MG63 (cell line): ENCODE measurements at regions not wholly inside any gene's neighbourhood (a gene's known extent, or its start where the extent isn't known, plus 50 kb on each side); places are given as distances from the start of the nearest gene placed in this dataset.

Experiments used
- DNase-seq: peaks from one replicate; pipeline ENCODE4 v3.0.0-alpha.2; 2020
- H3K27me3 ChIP-seq: fragments of 250-450 bp; sonication (Bioruptor Pico); 2 replicates; pipeline ENCODE4 v1.5.1; 2020; ENCODE audit warnings: mild to moderate bottlenecking, moderate library complexity
- H3K36me3 ChIP-seq: fragments of 250-450 bp; sonication (Bioruptor Pico); 2 replicates; pipeline ENCODE4 v1.5.1; 2020; ENCODE audit warnings: mild to moderate bottlenecking, moderate library complexity
- H3K4me3 ChIP-seq: fragments of 250-450 bp; sonication (Bioruptor Pico); 2 replicates; pipeline ENCODE4 v1.5.1; 2020; ENCODE audit warnings: mild to moderate bottlenecking, moderate library complexity
- H3K9me3 ChIP-seq: fragments of 250-450 bp; sonication (Bioruptor Pico); 2 replicates; pipeline ENCODE4 v1.5.1; 2020; ENCODE audit warnings: mild to moderate bottlenecking, moderate library complexity

GRCh38 chr10:59508296-59508695 lies 145.9 kb upstream of the FAM13C start:
- no peaks in the 10 kb centered on the region for H3K27me3 ChIP-seq
- peak; percentile 86 for DNase-seq
- H3K9me3 ChIP-seq, result peaks cover 8% of the 10 kb centered on the region
- no peak overlapping the region for H3K4me3 ChIP-seq
- no peaks in the 10 kb centered on the region for H3K36me3 ChIP-seq

- H3K4me3 ChIP-seq, result no peak overlapping the region
- no peaks in the 10 kb centered on the region for H3K36me3 ChIP-seq
- DNase-seq, result no peak
- no peaks in the 10 kb centered on the region for H3K27me3 ChIP-seq
- H3K9me3 ChIP-seq, result peaks cover 8% of the 10 kb centered on the region
These were observed 143.6 kb upstream of the FAM13C start for GRCh38 chr10:59505926-59506325.

GRCh38 chr10:59499460-59499859 lies 137.1 kb upstream of the FAM13C start:
- peaks cover 3% of the 10 kb centered on the region; the same call in 1 of the 2 replicates for H3K9me3 ChIP-seq
- H3K36me3 ChIP-seq, result no peaks in the 10 kb centered on the region
- no peak for DNase-seq
- no peaks in the 10 kb centered on the region for H3K27me3 ChIP-seq
- no peak overlapping the region for H3K4me3 ChIP-seq

DNA sequence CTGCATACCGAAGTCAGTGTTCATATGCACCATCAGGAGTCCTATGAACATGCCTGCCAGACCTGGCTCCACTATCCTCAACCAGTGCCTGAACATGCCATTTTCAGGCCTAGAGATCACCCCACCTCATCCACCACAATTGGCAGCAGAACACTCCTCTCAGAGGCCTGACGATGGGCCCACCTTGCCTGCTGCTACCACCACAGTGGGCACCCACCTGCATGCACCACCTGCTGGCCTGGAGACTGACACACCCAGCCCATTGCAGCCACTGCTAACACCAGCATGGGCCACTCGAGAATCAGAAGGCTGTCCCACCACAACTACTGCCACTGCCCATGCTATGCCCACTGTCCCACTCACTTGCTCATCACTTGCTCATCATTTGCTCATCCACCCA lies 130.7 kb upstream of the FAM13C start:
- no peak for DNase-seq
- no peaks in the 10 kb centered on the region for H3K27me3 ChIP-seq
- no peak overlapping the region for H3K4me3 ChIP-seq
- H3K36me3 ChIP-seq, result no peaks in the 10 kb centered on the region
- H3K9me3 ChIP-seq, result peaks cover 7% of the 10 kb centered on the region; the same call in 1 of the 2 replicates

DNA sequence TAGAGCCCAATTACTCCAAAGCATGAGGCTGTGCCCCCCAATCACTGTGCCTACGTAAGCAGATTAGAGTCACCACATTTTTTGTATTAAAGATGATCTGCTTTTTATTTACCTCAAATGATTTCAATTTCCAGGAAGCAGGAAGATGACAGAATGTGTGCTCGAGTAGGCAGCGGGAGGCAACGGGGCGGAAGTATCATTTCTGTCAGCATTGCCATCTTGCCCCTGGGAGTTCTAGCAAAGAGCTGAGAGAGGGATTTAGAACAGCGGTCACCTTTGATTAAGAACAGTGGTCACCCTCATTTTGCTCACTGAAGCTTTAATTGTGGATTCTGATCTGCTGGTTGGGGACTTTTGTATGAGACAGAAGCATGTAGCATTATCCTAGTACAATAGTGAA lies 117.1 kb upstream of the FAM13C start:
- no peaks in the 10 kb centered on the region for H3K27me3 ChIP-seq
- H3K9me3 ChIP-seq, result no peaks in the 10 kb centered on the region
- H3K36me3 ChIP-seq, result no peaks in the 10 kb centered on the region
- no peak for DNase-seq
- H3K4me3 ChIP-seq, result no peak overlapping the region

DNA sequence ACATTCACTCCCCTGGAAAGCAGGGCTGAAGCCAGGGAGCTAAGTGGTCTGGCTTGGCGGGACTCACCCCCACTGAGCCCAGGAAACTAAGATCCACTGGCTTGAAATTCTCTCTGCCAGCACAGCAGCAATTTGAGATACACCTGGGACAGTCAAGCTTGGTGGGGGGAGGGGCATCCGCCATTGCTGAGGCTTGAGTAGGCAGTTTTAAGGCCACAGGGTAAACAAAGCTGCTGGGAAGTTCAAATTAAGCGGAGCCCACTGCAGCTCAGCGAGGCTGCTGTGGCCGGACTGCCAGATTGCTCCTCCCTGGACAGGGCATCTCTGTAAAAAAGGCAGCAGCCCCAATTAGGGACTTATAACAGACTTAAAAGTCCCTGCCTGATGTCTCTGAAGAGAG lies 108.2 kb upstream of the FAM13C start:
- no peaks in the 10 kb centered on the region for H3K36me3 ChIP-seq
- no peaks in the 10 kb centered on the region for H3K27me3 ChIP-seq
- DNase-seq, result no peak
- no peaks in the 10 kb centered on the region; the same call in 1 of the 2 replicates for H3K9me3 ChIP-seq
- H3K4me3 ChIP-seq, result no peak overlapping the region

- Histone ChIP-seq H3K27me3 (no peaks in the 10 kb centered on the region), H3K4me3 (no peak overlapping the region), H3K9me3 (no peaks in the 10 kb centered on the region; the same call in 1 of the 2 replicates), H3K36me3 (no peaks in the 10 kb centered on the region)
- DNase-seq, result no peak
These were observed 102.7 kb upstream of the FAM13C start for GRCh38 chr10:59465088-59465487.

DNA sequence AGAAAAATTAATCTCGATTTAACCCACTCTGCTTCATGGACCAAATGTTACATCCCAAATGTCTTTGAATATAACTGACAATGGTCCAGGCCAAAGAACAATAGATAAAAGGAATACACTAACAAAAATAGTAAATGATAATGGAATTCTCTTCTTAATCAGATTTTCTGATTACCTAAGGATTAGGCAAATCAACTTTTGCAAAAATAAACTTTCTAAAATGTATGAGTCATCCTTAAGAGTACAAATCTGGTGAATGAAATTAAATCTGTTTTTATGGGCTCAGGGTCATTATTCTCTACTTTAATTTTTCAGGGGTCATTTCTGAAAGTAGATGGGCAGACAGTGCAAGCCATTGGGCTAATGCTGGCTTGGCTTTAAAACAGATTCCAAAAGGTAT lies 102.1 kb upstream of the FAM13C start:
- Histone ChIP-seq H3K27me3 (no peaks in the 10 kb centered on the region), H3K9me3 (no peaks in the 10 kb centered on the region; the same call in 1 of the 2 replicates), H3K4me3 (no peak overlapping the region), H3K36me3 (no peaks in the 10 kb centered on the region)
- no peak for DNase-seq

GRCh38 chr10:59463909-59464308 lies 101.6 kb upstream of the FAM13C start:
- no peaks in the 10 kb centered on the region for H3K36me3 ChIP-seq
- no peak for DNase-seq
- H3K9me3 ChIP-seq, result no peaks in the 10 kb centered on the region; the same call in 1 of the 2 replicates
- no peaks in the 10 kb centered on the region for H3K27me3 ChIP-seq
- no peak overlapping the region for H3K4me3 ChIP-seq

DNA sequence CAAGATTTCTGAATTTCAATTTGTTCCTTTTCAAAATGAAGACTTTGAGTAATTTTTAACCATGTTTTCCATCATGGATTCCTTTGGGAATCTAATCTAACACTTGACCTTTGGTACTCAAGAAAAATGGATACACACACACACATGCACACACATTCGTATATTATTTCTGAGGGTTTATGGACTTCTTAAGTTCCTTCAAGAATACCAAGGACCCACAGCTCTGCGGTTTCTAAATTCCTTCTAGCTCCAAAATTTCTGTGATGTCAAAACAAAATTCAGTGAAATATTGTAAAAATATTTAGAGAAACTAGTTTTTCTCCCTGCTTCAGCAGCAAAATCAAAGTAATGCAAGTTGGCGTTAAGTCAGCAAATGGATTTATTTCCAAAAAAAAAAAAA lies 98.3 kb upstream of the FAM13C start:
- no peaks in the 10 kb centered on the region for H3K9me3 ChIP-seq
- no peaks in the 10 kb centered on the region for H3K27me3 ChIP-seq
- H3K36me3 ChIP-seq, result no peaks in the 10 kb centered on the region
- no peak for DNase-seq
- no peak overlapping the region for H3K4me3 ChIP-seq

DNA sequence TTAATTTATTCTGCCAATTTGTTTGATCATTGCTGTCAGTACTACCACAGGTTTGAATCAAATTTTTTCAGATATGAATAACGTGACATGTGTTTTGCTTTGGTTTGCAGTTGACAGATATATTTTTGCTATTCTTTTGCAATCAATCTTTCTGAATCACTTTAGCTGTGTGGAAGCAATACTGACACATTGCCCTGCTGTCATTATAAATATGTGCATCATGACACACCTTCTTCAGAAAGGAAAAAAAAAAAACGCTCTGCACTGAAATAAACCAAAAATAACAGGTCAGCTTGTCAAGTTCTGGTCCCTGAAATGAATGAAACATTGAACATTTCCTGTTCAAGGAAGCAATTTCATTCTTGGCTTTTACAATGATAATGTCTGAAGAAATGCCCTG lies 93.8 kb upstream of the FAM13C start:
- DNase-seq, result no peak
- Histone ChIP-seq H3K27me3 (no peaks in the 10 kb centered on the region), H3K4me3 (no peak overlapping the region), H3K36me3 (no peaks in the 10 kb centered on the region), H3K9me3 (no peaks in the 10 kb centered on the region)

GRCh38 chr10:59454171-59454919 lies 92.0 kb upstream of the FAM13C start:
- H3K27me3 ChIP-seq, result no peaks in the 10 kb centered on the region
- no peak for DNase-seq
- H3K4me3 ChIP-seq, result no peak overlapping the region
- no peaks in the 10 kb centered on the region for H3K36me3 ChIP-seq
- H3K9me3 ChIP-seq, result no peaks in the 10 kb centered on the region

DNA sequence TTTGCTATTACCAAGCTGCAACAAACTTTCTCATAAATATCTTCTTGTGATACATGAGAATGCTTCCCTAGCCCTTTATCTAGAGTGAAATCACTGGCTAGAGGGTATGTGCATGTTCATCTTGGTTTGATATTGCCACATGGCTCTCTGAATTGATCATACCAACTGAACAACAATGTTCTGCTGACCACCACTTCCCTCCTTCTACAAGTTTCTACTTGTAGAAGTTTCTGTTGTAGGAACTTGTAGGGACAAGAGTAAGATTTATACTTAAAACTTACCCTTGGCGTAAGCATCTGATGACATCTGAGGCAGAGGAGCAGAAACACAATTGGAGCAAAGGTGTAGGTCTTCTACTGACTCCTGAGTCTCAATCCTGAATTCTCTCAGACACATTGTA lies 86.3 kb upstream of the FAM13C start:
- H3K9me3 ChIP-seq, result no peaks in the 10 kb centered on the region
- H3K27me3 ChIP-seq, result no peaks in the 10 kb centered on the region
- no peak for DNase-seq
- H3K36me3 ChIP-seq, result no peaks in the 10 kb centered on the region
- H3K4me3 ChIP-seq, result no peak overlapping the region

GRCh38 chr10:59435707-59436106 lies 73.4 kb upstream of the FAM13C start:
- Histone ChIP-seq H3K27me3 (no peaks in the 10 kb centered on the region), H3K4me3 (no peak overlapping the region), H3K36me3 (no peaks in the 10 kb centered on the region), H3K9me3 (0 out of 2 replicates have a peak, but pooled peaks cover 1% of the 10 kb centered on the region)
- DNase-seq, result no peak

GRCh38 chr10:59434463-59435321 lies 72.3 kb upstream of the FAM13C start:
- Histone ChIP-seq H3K4me3 (no peak overlapping the region), H3K36me3 (no peaks in the 10 kb centered on the region), H3K27me3 (no peaks in the 10 kb centered on the region), H3K9me3 (no peaks in the 10 kb centered on the region)
- no peak for DNase-seq

DNA sequence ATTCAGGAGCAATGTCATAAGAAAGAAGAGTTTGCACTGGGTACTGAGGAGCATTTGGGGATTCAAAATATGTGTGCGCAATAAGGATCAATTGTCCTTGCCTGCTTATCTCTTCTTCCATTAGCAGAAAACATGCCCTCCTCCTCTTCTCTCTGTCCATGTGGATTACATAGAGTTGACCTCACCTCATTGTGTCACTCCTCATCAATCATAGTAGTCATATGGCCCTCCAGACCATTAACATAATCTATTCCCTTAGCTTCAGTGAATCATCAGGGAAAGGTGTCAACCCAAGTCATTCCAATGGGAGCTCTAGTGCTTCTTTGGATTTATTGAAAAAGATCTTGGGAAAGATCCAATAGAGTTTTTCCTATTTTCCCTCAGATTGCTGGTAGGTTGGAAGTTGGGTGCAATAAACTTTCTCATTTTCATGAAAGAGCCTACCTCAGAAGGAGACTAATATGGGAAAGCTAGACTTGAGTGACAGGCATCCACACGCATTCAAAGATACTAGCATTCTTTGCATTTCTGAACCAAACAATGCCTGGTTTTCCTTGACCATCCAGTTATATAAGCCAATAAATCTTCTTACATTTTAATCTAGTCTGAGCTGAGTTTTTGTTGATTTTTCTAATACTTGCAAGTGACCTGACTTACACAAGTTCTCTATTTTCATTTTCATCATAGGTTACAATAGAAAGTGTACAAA lies 71.5 kb upstream of the FAM13C start:
- DNase-seq, result no peak
- H3K4me3 ChIP-seq, result no peak overlapping the region
- no peaks in the 10 kb centered on the region for H3K9me3 ChIP-seq
- no peaks in the 10 kb centered on the region for H3K27me3 ChIP-seq
- no peaks in the 10 kb centered on the region for H3K36me3 ChIP-seq

DNA sequence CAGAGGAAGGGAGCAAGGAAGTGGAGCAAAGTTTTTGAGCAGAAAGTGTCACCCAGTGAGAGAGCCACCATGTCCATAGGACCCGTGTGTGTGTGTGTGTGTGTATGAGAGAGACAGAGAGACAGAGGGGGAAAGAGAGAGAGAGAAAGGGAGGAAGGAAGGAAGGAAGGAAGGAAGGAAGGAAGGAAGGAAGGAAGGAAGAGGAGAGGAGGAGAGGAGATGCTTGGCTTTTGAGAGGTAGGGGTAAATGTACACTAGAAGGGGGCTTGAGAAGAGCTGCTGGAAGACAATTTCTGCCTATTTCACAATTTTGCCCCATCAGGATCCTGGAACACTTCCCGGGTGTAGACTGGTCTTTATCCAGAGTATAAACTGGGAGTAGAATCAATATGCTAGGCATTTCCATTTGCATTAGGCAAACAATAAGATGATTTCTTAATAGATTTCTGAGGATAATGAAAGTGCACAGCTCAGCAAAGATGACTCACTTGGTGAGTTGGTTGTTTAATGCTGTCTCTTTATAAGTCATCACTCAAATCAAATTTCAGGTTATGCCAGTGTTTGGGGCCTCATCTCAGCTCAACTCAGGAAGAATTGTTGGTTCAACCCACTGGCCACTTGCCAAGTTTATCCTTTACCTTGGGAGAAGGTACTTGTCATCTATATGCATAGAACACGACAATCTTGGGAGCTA lies 70.0 kb upstream of the FAM13C start:
- Histone ChIP-seq H3K4me3 (no peak overlapping the region), H3K27me3 (no peaks in the 10 kb centered on the region), H3K9me3 (no peaks in the 10 kb centered on the region), H3K36me3 (no peaks in the 10 kb centered on the region)
- no peak for DNase-seq
